Parathyroid adenoma (tissue), 2 donors: ENCODE measurements at regions not wholly inside any gene's neighbourhood (a gene's known extent, or its start where the extent isn't known, plus 50 kb on each side); places are given as distances from the start of the nearest gene placed in this dataset.

ENCODE experiments used
- H2AFZ ChIP-seq: fragments of 300-600 bp; sonication (generic); one replicate; pipeline ENCODE4 v1.7.0; 2017; ENCODE audit warnings: antibody characterized with exemption, mild to moderate bottlenecking
- H3K27ac ChIP-seq: fragments of 300-600 bp; sonication (generic); one replicate; pipeline ENCODE4 v1.7.0; 2017
- H3K27me3 ChIP-seq: fragments of 300-600 bp; sonication (generic); one replicate; pipeline ENCODE4 v1.7.0; 2017; ENCODE audit warnings: low read length; ENCODE audit not compliant: control insufficient read depth, insufficient read depth
- H3K36me3 ChIP-seq: fragments of 300-600 bp; sonication (generic); one replicate; pipeline ENCODE4 v1.7.0; 2017; ENCODE audit warnings: low read length; ENCODE audit not compliant: control insufficient read depth, insufficient read depth
- H3K4me1 ChIP-seq: fragments of 300-600 bp; sonication (generic); one replicate; pipeline ENCODE4 v1.7.0; 2017; ENCODE audit warnings: control low read depth
- H3K4me2 ChIP-seq: fragments of 300-600 bp; sonication (generic); one replicate; pipeline ENCODE4 v1.7.0; 2017; ENCODE audit warnings: low read length
- H3K4me3 ChIP-seq: fragments of 300-600 bp; sonication (generic); one replicate; pipeline ENCODE4 v1.7.0; 2017; ENCODE audit warnings: low read depth, low read length
- H3K79me2 ChIP-seq: fragments of 300-600 bp; sonication (generic); one replicate; pipeline ENCODE4 v1.7.0; 2017; ENCODE audit warnings: control low read depth
- H3K9ac ChIP-seq: fragments of 300-600 bp; sonication (generic); one replicate; pipeline ENCODE4 v1.7.0; 2017; ENCODE audit warnings: mild to moderate bottlenecking
- H3K9me3 ChIP-seq: fragments of 300-600 bp; sonication (generic); one replicate; pipeline ENCODE4 v1.7.0; 2017; ENCODE audit warnings: low read length; ENCODE audit not compliant: control insufficient read depth
- CTCF ChIP-seq: fragments of 300-600 bp; sonication (generic); IDR thresholded peaks from one replicate; pipeline ENCODE4 v1.7.0; 2017; ENCODE audit warnings: antibody characterized with exemption, mild to moderate bottlenecking
- donor health status: primary hyperparathyroidism.

GRCh38 chr3:150248116-150248887 is 159.8 kb upstream of the TSC22D2 start:
- Histone ChIP-seq H2AFZ (no peak overlapping the region), H3K9me3 (no peaks in the 10 kb centered on the region), H3K79me2 (no peaks in the 10 kb centered on the region), H3K27me3 (no peaks in the 10 kb centered on the region), H3K4me1 (no peaks in the 10 kb centered on the region), H3K27ac (no peak overlapping the region), H3K9ac (no peak overlapping the region), H3K4me3 (no peak overlapping the region), H3K4me2 (no peak overlapping the region), H3K36me3 (no peaks in the 10 kb centered on the region)
- TF ChIP-seq CTCF: no peak

- no peak overlapping the region for H3K27ac ChIP-seq
- no peak overlapping the region for H3K4me2 ChIP-seq
- H3K79me2 ChIP-seq: no peaks in the 10 kb centered on the region
- H3K9ac ChIP-seq: no peak overlapping the region
- peaks cover 1% of the 10 kb centered on the region for H3K4me1 ChIP-seq
- H2AFZ ChIP-seq: no peak overlapping the region
- no peaks in the 10 kb centered on the region for H3K36me3 ChIP-seq
- H3K4me3 ChIP-seq: no peak overlapping the region
- no peak for TF ChIP-seq CTCF
- no peaks in the 10 kb centered on the region for H3K9me3 ChIP-seq
- H3K27me3 ChIP-seq: no peaks in the 10 kb centered on the region
Measured at GRCh38 chr3:150247441-150247840, 160.7 kb upstream of the TSC22D2 start.

- Histone ChIP-seq H3K27me3 (no peaks in the 10 kb centered on the region), H3K9me3 (no peaks in the 10 kb centered on the region), H3K36me3 (no peaks in the 10 kb centered on the region), H3K27ac (no peak overlapping the region), H3K4me2 (no peak overlapping the region), H3K4me3 (no peak overlapping the region), H3K79me2 (no peaks in the 10 kb centered on the region), H3K4me1 (peaks cover 10% of the 10 kb centered on the region), H2AFZ (no peak overlapping the region), H3K9ac (no peak overlapping the region)
- TF ChIP-seq CTCF: no peak
Measured at GRCh38 chr3:150243466-150243865, 164.6 kb upstream of the TSC22D2 start.

- Histone ChIP-seq H3K36me3 (no peaks in the 10 kb centered on the region), H3K27me3 (no peaks in the 10 kb centered on the region), H3K4me2 (peak overlapping the region; percentile 19), H2AFZ (peak overlapping the region; percentile 14), H3K9me3 (no peaks in the 10 kb centered on the region), H3K27ac (no peak overlapping the region), H3K79me2 (no peaks in the 10 kb centered on the region), H3K4me3 (no peak overlapping the region), H3K9ac (no peak overlapping the region), H3K4me1 (peaks cover 21% of the 10 kb centered on the region)
- no peak for TF ChIP-seq CTCF
Measured at GRCh38 chr3:150242220-150242936, 165.7 kb upstream of the TSC22D2 start.
